NCI-H2171 (cell line): ENCODE measurements at regions not wholly inside any gene's neighbourhood (a gene's known extent, or its start where the extent isn't known, plus 50 kb on each side); places are given as distances from the start of the nearest gene placed in this dataset.
"Not testable (repeated sequence)": the region's sequence is repeated elsewhere in the genome, so short reads cannot be mapped to it uniquely, and the experiment has no call there.

Experiments used
- DNase-seq: peaks from one replicate; lab custom pipeline; 2025; lab: John Stamatoyannopoulos, UW

DNA sequence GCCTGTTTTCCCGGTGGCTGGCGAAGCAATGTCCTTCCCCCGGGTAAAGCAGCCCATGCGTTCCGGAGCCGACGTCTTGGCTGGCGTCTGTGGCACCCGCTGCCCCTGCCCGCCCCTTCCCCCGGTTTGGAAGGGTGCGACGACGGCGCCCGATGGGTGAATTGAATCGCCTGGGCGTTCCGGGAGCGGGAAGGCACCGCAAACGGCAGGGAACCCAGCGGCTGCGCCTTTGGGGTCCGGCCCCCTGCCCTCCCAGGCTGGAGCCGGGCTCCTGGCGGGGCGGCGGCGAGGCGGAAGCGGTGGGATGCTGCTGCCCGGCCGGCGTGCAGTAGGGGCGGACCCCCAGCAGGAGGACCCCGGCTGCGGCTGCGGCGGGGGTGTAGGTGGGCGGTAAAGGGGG is 123.6 kb upstream of the RHOU start:
- DNase-seq = not testable (repeated sequence)

GRCh38 chr1:228622002-228622716 is 113.1 kb upstream of the RHOU start:
- not testable (repeated sequence) for DNase-seq

DNA sequence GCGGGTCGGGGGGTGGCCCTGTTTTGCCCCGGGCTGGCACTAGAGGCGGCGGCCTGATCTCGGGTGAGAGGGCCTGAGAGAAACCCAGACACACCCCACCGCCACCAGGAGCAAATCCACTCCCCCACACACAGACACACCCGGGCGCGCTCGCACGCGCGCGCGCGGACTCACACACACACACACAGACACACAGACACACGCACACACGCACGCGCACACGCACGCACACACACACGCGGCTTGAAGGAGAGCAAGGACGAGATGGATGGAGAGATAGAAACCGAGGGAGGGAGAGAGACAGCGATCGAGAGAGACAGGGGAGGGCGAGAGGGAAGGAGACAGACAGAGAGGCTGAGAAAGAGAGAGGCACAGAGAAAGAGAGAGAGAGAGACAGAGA is 108.8 kb upstream of the RHOU start:
- not testable (repeated sequence) for DNase-seq

DNA sequence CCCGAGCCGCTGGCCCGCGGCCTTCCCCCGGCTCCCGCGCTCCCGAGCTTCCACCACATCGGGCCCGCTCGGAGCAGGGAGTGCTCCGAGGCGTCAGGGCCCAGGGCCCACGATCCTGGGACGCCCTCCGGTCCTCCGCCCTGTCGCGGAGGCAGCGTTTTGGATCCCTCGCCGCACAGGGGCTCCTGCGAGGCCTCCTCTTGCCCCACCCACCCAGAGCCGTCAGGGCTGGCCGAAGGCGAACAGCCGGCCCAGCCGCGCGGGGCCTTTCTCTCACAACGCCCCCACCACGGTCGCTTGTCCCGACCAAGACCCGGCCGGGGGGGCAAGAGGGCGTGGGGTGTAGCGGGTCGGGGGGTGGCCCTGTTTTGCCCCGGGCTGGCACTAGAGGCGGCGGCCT is 102.4 kb upstream of the RHOU start:
- not testable (repeated sequence) for DNase-seq

DNA sequence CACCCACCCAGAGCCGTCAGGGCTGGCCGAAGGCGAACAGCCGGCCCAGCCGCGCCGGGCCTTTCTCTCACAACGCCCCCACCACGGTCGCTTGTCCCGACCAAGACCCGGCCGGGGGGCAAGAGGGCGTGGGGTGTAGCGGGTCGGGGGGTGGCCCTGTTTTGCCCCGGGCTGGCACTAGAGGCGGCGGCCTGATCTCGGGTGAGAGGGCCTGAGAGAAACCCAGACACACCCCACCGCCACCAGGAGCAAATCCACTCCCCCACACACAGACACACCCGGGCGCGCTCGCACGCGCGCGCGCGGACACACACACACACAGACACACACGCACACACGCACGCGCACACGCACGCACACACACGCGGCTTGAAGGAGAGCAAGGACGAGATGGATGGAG is 100.0 kb upstream of the RHOU start:
- not testable (repeated sequence) for DNase-seq

DNA sequence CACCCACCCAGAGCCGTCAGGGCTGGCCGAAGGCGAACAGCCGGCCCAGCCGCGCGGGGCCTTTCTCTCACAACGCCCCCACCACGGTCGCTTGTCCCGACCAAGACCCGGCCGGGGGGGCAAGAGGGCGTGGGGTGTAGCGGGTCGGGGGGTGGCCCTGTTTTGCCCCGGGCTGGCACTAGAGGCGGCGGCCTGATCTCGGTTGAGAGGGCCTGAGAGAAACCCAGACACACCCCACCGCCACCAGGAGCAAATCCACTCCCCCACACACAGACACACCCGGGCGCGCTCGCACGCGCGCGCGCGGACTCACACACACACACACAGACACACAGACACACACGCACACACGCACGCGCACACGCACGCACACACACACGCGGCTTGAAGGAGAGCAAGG is 97.8 kb upstream of the RHOU start:
- not testable (repeated sequence) for DNase-seq

- no peak for DNase-seq
These were observed 88.4 kb upstream of the RHOU start for GRCh38 chr1:228646717-228647522.

- peak; percentile 31 for DNase-seq
These were observed 87.5 kb upstream of the RHOU start for GRCh38 chr1:228647523-228648444.

- no peak for DNase-seq
These were observed 86.5 kb upstream of the RHOU start for GRCh38 chr1:228648647-228649383.

DNA sequence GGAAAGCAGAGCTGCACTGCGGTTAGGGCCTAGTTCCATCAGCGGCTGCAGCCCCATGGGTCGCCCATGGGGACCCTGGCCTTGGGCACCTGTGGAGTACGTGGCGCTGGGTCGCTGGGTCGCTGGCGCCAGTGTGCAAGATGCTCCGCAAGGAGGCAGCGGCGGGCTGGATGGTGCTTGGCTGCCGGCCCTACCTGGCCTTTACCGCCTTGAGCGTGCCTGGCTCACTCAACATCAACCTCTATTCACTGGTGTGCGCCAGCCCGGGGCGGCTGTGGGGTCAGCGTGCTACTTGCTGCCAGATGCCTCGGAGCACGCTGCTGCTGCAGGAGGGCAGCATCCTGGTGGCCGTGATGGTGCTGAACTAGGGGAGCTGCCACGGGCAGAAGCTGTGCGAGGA is 85.1 kb upstream of the RHOU start:
- no peak for DNase-seq

DNA sequence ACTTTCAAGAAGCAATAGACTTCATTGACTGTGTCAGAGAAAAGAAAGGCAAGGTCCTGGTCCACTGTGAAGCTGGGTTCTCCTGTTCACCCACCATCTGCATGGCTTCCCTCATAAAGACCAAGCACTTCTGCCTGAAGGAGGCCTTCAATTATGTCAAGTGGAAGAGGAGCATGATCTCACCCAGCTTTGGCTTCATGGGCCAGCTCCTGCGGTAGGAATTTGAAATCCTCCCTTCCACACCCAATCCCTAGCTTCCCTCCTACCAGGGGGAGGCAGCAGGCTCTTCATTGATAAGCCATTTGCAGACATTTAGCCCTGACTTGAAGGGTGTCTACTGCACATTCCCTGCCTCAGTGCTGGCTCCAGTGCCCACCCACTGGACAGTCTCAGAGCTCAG is 84.3 kb upstream of the RHOU start:
- no peak for DNase-seq

DNA sequence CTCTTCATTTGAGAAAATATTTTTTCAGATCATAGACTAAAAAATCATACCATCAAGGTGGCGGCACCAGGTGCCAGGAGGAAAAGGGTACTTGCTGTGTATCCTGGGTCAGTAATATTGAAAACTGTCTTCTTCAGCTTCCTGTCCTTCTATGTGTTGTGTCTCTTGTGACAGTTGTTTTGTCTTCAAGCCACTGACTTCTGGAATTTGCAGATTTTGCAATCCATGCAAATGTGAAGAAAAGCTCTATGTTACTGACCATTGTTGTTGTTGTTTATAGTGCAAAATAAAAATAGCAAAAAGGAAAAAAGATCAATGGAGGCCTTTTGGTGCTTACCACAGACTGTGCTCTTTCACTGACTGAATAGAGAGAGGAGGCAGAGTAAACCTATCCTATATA is 83.2 kb upstream of the RHOU start:
- no peak for DNase-seq

- DNase-seq = not testable (repeated sequence)
These were observed 82.2 kb upstream of the RHOU start for GRCh38 chr1:228653057-228653456.

DNA sequence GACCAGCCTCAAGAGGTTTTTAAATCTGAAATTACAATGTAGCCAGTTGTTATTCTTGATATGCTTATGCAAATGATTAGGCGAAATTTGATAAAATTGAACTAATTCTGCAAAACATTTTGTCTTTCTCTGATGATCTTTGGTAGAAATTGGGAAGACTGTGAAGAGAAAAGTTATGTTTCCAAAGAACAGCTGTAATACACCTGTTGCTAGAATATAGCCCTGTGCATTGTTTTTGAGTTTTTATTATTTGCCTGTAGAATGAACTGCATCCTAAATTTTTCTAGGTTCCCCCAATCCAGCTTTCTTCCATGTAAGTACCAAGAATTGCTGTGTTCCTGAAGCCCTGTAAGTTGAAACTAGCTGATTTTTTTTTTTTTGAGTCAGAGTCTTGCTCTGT is 81.5 kb upstream of the RHOU start:
- no peak for DNase-seq

GRCh38 chr1:228655796-228656394 is 79.4 kb upstream of the RHOU start:
- DNase-seq = no peak

GRCh38 chr1:228662007-228662689 is 73.1 kb upstream of the RHOU start:
- DNase-seq = not testable (repeated sequence)

- peak; percentile 58 for DNase-seq
These were observed 70.8 kb upstream of the RHOU start for GRCh38 chr1:228664399-228664914.

GRCh38 chr1:228666686-228667623 is 68.3 kb upstream of the RHOU start:
- DNase-seq = no peak

DNA sequence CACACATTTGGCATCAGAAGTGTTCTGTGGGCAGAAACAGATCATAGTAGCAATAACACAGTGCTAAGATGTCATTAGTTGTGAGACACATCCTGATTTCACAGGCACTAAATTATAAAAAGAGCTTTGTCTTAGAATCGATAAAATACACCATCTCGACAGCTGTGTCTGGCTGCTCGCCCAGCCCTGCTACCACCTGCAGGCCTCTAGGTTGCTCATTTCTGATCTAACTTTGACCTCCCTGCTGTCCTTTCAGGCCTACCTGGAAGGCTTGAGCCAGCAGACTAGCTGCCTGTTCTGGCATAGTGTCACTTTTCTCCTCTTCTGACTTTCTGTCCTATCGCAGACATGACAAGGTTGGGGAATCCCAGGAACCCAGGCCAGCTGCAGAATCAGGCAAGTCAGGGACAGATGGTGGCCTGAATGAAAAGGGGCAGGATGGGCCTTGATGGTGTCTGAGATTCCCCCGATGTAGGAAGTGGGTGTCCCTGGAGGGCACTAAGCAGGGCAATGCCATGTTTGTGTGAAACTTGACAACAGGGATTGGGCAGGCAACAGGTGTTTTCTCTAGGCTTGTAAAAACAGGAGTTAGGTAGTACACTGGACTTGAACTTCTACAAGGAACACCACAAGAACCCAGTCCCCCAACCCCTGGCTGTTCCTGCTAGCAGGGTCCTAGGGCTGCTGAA is 66.6 kb upstream of the RHOU start:
- no peak for DNase-seq
